AG04449 (cell line): ENCODE measurements at regions not wholly inside any gene's neighbourhood (a gene's known extent, or its start where the extent isn't known, plus 50 kb on each side); places are given as distances from the start of the nearest gene placed in this dataset.

ENCODE experiments used
- CTCF ChIA-PET: fragments of 350-600 bp; formaldehyde crosslinking; extraction: SDS; loops from one replicate; lab custom pipeline; 2021; ENCODE audit warnings: antibody characterized with exemption; lab: Yijun Ruan, JAX
- POLR2A ChIA-PET: fragments of 400-600, 350-600 bp; formaldehyde crosslinking; extraction: SDS; loops from one replicate; lab custom pipeline; 2020; ENCODE audit warnings: antibody characterized with exemption, inconsistent platforms; lab: Yijun Ruan, JAX
- DNase-seq: peaks from one replicate; pipeline ENCODE4 v3.0.0-alpha.2; 2010; ENCODE audit warnings: low read depth, low spot score
- H3K4me3 ChIP-seq: 2 replicates; pipeline ENCODE4 v1.5.1; 2011; ENCODE audit warnings: low read depth, mild to moderate bottlenecking, control low read depth, low read length
- TF ChIP-seq, protein P1 (sequence below): IDR thresholded peaks from one replicate; pipeline ENCODE4 v1.5.1; 2011; ENCODE audit warnings: mild to moderate bottlenecking, moderate library complexity, low read length, control low read depth, inconsistent platforms; ENCODE audit not compliant: insufficient read depth; ENCODE audit errors: missing control alignments

DNA sequence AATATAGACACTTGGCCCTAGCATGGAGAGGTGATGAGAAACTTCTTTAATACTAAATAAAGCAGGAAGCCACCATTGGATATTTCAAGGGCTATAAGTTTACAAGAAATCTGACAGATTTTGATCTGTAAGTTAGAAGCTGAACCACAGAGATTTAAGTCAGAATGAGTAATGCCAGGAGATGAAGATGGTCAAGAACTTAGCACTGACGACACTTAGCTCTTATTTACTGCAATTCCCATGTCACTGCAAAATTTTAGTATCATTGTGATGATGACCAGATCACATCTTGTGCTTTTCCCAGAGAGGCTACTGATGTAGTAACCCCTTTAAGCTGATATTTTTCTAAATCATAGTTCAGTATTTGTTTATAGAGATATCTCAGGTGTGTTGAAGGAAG is 59.4 kb upstream of the CD96 start:
- POLR2A ChIA-PET = no interaction called here
- TF ChIP-seq, protein P1, sequence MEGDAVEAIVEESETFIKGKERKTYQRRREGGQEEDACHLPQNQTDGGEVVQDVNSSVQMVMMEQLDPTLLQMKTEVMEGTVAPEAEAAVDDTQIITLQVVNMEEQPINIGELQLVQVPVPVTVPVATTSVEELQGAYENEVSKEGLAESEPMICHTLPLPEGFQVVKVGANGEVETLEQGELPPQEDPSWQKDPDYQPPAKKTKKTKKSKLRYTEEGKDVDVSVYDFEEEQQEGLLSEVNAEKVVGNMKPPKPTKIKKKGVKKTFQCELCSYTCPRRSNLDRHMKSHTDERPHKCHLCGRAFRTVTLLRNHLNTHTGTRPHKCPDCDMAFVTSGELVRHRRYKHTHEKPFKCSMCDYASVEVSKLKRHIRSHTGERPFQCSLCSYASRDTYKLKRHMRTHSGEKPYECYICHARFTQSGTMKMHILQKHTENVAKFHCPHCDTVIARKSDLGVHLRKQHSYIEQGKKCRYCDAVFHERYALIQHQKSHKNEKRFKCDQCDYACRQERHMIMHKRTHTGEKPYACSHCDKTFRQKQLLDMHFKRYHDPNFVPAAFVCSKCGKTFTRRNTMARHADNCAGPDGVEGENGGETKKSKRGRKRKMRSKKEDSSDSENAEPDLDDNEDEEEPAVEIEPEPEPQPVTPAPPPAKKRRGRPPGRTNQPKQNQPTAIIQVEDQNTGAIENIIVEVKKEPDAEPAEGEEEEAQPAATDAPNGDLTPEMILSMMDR = no peak
- H3K4me3 ChIP-seq = no peak overlapping the region
- CTCF ChIA-PET = no interaction called here
- DNase-seq = no peak

GRCh38 chr3:111485086-111485485 is 56.9 kb upstream of the CD96 start:
- no peak overlapping the region for H3K4me3 ChIP-seq
- no peak for DNase-seq
- CTCF ChIA-PET = no interaction called here
- TF ChIP-seq, protein P1 = no peak
- POLR2A ChIA-PET = no interaction called here
